Breast epithelium (tissue), 4 donors: ENCODE measurements at regions not wholly inside any gene's neighbourhood (a gene's known extent, or its start where the extent isn't known, plus 50 kb on each side); places are given as distances from the start of the nearest gene placed in this dataset.

Experiments
- DNase-seq, 2 donors: peaks; one replicate each; pipeline ENCODE4 v3.0.0-alpha.2; 2019; ENCODE audit warnings: low spot score in 2 of 2
- H3K27ac ChIP-seq, 2 donors: fragments of 200-600 bp; sonication (generic) in 1 of 2; one replicate each; pipeline ENCODE4 v1.5.1; 2016 to 2019; ENCODE audit warnings: mild to moderate bottlenecking in 1 of 2
- H3K27me3 ChIP-seq, 2 donors: fragments of 200-600 bp; sonication (generic) in 1 of 2; one replicate each; pipeline versions ENCODE4 v1.5.1 to v1.6.0; 2017 to 2019; ENCODE audit warnings: control low read depth in 1 of 2, mild to moderate bottlenecking in 1 of 2
- H3K36me3 ChIP-seq: fragments of 200-600 bp; one replicate; pipeline ENCODE4 v1.5.1; 2019
- H3K4me1 ChIP-seq, 2 donors: fragments of 200-600 bp; sonication (generic); one replicate each; pipeline ENCODE4 v1.5.1; 2016 to 2019; ENCODE audit warnings: control low read depth in 1 of 2
- H3K4me3 ChIP-seq, 3 donors: fragments of 200-600 bp; sonication (generic); 1 replicate in 2 of 3; 2 replicates in 1 of 3; pipeline ENCODE4 v1.5.1; 2016 to 2019; ENCODE audit warnings: mild to moderate bottlenecking in 3 of 3, moderate library complexity in 2 of 3
- H3K9me3 ChIP-seq, 2 donors: fragments of 200-600 bp; sonication (generic) in 1 of 2; one replicate each; pipeline ENCODE4 v1.5.1; 2016 to 2019; ENCODE audit warnings: control low read depth in 1 of 2
- CTCF ChIP-seq, 3 donors: fragments of 450-650 bp; IDR thresholded peaks; one replicate each; pipeline ENCODE4 v1.5.1; 2016 to 2017; ENCODE audit warnings: antibody characterized with exemption in 3 of 3, mild to moderate bottlenecking in 3 of 3, moderate library complexity in 3 of 3
- POLR2A ChIP-seq: fragments of 450-650 bp; IDR thresholded peaks from one replicate; pipeline ENCODE4 v1.6.1; 2016; ENCODE audit warnings: antibody characterized with exemption, mild to moderate bottlenecking, moderate library complexity
- POLR2AphosphoS5 ChIP-seq, 3 donors: sonication (generic); formaldehyde crosslinking; IDR thresholded peaks; one replicate each; pipeline ENCODE4 v1.6.1; 2017; ENCODE audit warnings: antibody characterized with exemption in 3 of 3
- intact Hi-C: fragments of 100-400 bp; cut with DNase I; formaldehyde crosslinking; loops from one replicate; pipeline ENCODE4 v1.15.1; 2023; ENCODE audit warnings: low total_unique reads

GRCh38 chr4:23438764-23439163 is 451.1 kb downstream of the PPARGC1A start:
- Histone ChIP-seq H3K9me3 (no peaks in the 10 kb centered on the region), H3K27ac (no peak overlapping the region), H3K36me3 (no peaks in the 10 kb centered on the region), H3K27me3 (no peaks in the 10 kb centered on the region), H3K4me1 (no peaks in the 10 kb centered on the region), H3K4me3 (no peak overlapping the region)
- TF ChIP-seq POLR2A (no peak), POLR2AphosphoS5 (IDR thresholded peaks at IDR 0.05) (no peak)
- intact Hi-C loops = no loop called here
- no peak for DNase-seq

GRCh38 chr4:23429497-23429896 is 460.4 kb downstream of the PPARGC1A start:
- intact Hi-C loops = no loop called here
- Histone ChIP-seq H3K4me1 (no peaks in the 10 kb centered on the region), H3K27me3 (no peaks in the 10 kb centered on the region), H3K9me3 (no peaks in the 10 kb centered on the region), H3K27ac (no peak overlapping the region), H3K36me3 (no peaks in the 10 kb centered on the region), H3K4me3 (no peak overlapping the region)
- DNase-seq = no peak
- TF ChIP-seq POLR2AphosphoS5 (IDR thresholded peaks at IDR 0.05) (no peak), CTCF (IDR thresholded peaks at IDR 0.05) (no peak), POLR2A (no peak)

GRCh38 chr4:23425570-23425969 is 464.3 kb downstream of the PPARGC1A start:
- DNase-seq = no peak
- no peaks in the 10 kb centered on the region for H3K9me3 ChIP-seq
- no peaks in the 10 kb centered on the region for H3K27me3 ChIP-seq
- no peaks in the 10 kb centered on the region for H3K4me1 ChIP-seq
- intact Hi-C loops = no loop called here
- no peaks in the 10 kb centered on the region for H3K36me3 ChIP-seq
- TF ChIP-seq POLR2A = no peak
- TF ChIP-seq POLR2AphosphoS5 (IDR thresholded peaks at IDR 0.05) = no peak
- no peak for TF ChIP-seq CTCF (IDR thresholded peaks at IDR 0.05)
- no peak overlapping the region for H3K4me3 ChIP-seq
- H3K27ac ChIP-seq = no peak overlapping the region

- intact Hi-C loops = no loop called here
- no peaks in the 10 kb centered on the region for H3K27me3 ChIP-seq
- DNase-seq = no peak
- no peaks in the 10 kb centered on the region for H3K9me3 ChIP-seq
- no peaks in the 10 kb centered on the region for H3K4me1 ChIP-seq
- no peak overlapping the region for H3K4me3 ChIP-seq
- no peaks in the 10 kb centered on the region for H3K36me3 ChIP-seq
- TF ChIP-seq POLR2A (no peak), CTCF (IDR thresholded peaks at IDR 0.05) (no peak), POLR2AphosphoS5 (IDR thresholded peaks at IDR 0.05) (no peak)
- no peak overlapping the region for H3K27ac ChIP-seq
Measured at GRCh38 chr4:23423540-23423939, 466.3 kb downstream of the PPARGC1A start.

DNA sequence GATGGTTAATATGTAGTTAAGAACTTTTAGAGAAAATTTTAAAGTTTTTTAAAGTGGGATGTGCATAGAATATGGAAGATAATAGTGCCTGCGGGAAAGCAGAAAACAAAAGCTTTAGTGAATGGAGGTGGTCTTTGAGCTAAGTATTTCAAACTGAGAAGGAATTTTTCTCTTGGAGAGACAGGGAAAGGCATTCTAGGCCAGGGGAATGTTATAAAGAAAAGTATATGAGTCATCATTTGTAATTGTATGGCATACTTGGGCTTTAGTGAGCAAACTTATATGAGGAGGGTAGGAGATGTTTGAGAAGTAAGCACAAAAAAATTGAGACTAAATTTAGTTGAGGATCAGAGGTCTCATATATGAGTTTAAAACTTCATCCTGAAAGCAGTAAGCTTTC is 467.0 kb downstream of the PPARGC1A start:
- Histone ChIP-seq H3K36me3 (no peaks in the 10 kb centered on the region), H3K27ac (no peak overlapping the region), H3K27me3 (no peaks in the 10 kb centered on the region), H3K9me3 (no peaks in the 10 kb centered on the region), H3K4me1 (no peaks in the 10 kb centered on the region), H3K4me3 (no peak overlapping the region)
- no peak for DNase-seq
- intact Hi-C loops = no loop called here
- no peak for TF ChIP-seq CTCF (IDR thresholded peaks at IDR 0.05)
- TF ChIP-seq POLR2AphosphoS5 (IDR thresholded peaks at IDR 0.05) = no peak
- no peak for TF ChIP-seq POLR2A

DNA sequence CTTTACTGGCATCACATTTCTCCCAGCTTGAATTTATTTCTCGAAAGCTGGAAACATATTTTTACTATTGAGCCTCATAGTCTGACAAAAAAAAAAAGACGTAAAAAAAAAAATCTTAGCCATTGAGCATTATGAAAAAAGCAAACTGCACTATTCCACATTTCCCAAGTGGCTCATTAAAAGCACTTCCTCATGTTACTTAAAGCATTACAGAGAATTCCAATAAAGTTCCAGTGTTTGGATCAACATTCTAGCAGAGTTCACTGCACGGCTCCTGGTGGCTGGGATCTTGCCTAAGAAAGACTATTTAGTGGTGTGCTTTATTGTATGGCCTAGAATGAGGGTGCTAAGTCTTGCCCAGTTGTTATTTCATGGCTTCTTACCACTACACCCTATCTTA is 476.2 kb downstream of the PPARGC1A start:
- no peak for TF ChIP-seq CTCF (IDR thresholded peaks at IDR 0.05)
- no peak for TF ChIP-seq POLR2AphosphoS5 (IDR thresholded peaks at IDR 0.05)
- TF ChIP-seq POLR2A = no peak
- H3K27ac ChIP-seq = no peak overlapping the region
- intact Hi-C loops = no loop called here
- no peaks in the 10 kb centered on the region for H3K9me3 ChIP-seq
- H3K36me3 ChIP-seq = no peaks in the 10 kb centered on the region
- no peak for DNase-seq
- H3K27me3 ChIP-seq = no peaks in the 10 kb centered on the region
- H3K4me1 ChIP-seq = no peaks in the 10 kb centered on the region
- no peak overlapping the region for H3K4me3 ChIP-seq
